Stromal cell of bone marrow (primary cell): ENCODE measurements at regions not wholly inside any gene's neighbourhood (a gene's known extent, or its start where the extent isn't known, plus 50 kb on each side); places are given as distances from the start of the nearest gene placed in this dataset.
"Not testable (repeated sequence)": the region's sequence is repeated elsewhere in the genome, so short reads cannot be mapped to it uniquely, and the experiment has no call there.

Source experiments
- DNase-seq: peaks from one replicate; pipeline ENCODE4 v3.0.0-alpha.2; 2012; ENCODE audit warnings: low read depth

DNA sequence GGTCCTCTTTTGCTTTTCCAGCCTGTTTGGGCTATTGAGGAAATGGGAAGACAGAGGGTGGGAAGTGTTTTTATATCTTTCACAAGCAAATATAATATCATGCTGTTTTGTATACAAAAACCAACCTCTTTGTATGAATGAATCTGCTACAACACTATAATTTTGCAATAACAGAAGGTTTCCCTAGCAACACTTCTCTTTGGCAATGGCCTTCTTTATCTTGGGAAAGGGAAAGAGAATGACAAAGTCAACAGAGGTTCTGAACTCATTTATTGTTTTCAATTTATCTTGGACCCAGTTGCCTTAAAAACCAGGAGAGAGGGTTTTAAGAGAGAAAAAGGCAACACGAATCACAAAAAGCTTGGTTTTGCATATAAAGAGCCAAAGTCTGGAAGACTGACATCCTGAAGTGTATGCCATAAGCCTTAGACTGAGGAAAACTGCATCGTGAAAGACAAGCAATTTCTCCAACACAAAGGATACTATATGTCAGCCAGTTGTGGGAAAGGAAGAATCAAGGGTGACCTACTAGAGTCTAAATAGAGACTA is 121.8 kb upstream of the FAM241A start:
- DNase-seq = peak; percentile 31

DNA sequence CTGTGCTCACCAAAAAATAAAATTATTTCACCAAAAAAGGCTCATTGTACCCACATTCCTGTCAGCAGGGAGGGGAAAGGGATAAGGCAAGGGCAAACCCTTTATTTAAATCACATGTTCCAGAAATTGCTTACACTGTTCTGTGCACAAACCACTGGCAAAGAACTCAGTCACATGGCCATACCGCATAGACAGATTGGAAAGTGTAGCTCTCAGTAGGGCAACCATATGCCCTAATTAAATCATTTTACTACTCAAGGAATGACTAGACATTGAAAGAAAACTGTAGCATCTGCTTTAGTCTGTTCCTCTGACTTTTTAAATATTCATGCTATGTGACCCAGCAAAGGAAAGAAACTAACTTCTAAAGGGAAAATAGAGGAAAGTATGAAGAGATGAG is 119.2 kb upstream of the FAM241A start:
- no peak for DNase-seq

DNA sequence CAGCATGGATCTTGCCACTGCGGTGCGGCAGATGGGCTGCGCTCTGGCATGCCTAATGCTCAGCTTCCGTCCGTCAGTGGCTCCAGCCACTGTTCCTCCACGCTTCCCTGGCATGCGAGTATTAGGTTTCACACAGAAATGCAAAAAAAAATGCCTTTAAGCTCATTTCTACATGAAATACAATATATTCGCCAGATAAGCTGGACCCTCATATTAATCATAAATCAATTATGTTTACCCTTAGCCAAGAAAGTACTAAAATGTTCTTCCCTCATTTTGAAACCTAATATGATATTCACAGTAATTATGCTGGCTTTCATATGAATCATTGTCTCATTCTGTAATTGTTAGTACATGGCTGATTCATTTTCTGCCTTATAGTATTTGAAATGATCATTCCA is 115.5 kb upstream of the FAM241A start:
- DNase-seq = peak; percentile 12

DNA sequence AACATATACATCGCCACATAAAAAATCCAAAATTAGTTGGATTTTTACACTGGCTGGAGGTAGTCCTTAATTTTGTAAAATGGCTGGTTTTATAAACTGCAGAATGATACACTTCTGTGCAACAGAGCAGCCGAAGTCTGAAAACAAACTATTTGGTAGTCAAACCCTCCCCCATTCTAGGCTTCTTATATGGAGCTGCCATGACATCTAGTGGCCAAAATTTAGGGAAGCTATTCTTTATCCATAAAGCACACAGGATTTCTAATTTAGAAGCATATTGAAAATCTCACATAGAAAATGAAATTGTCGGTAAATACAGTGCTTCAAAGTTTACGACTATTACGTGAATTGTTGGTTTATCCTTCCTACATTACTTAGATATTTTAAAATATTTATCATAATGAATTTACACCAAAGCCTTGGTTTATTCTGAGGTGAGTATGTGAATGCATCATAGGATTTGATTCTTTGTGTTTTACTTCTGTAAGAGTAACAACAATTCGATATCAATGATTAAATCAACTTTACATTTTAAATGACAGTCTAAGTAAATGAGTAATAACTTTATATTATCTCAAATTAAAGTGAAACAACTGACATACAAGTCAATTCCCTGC is 113.4 kb upstream of the FAM241A start:
- DNase-seq = peak; percentile 48

GRCh38 chr4:112036886-112037285 is 108.4 kb upstream of the FAM241A start:
- DNase-seq = no peak

GRCh38 chr4:112038861-112039260 is 106.4 kb upstream of the FAM241A start:
- DNase-seq = peak; percentile 41

- DNase-seq = not testable (repeated sequence)
Measured at GRCh38 chr4:112049119-112049518, 96.1 kb upstream of the FAM241A start.

DNA sequence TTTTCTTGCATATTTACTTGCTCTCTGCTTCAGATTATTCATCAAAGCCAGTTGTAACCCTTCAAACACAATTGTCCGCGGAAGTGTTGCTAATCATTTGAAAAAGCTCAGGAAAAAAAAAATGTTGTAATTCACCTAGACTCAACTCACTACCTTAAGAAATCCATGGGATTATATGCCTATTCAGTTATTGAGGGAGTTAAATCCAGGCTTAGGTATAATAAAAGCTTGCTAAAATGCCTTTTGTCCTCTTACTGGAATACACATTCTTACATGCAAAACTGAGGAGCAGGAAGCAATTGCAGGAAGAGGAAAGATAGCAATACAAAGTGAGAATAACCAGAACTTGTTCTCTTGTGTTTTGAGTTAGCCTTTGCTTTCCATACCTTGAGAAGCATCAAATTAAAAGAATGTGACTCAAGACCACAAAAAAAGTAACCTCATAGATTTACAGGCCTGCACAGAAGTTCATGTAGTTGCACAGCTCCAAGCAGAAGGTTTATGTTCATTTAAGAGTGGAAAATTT is 91.4 kb upstream of the FAM241A start:
- no peak for DNase-seq

DNA sequence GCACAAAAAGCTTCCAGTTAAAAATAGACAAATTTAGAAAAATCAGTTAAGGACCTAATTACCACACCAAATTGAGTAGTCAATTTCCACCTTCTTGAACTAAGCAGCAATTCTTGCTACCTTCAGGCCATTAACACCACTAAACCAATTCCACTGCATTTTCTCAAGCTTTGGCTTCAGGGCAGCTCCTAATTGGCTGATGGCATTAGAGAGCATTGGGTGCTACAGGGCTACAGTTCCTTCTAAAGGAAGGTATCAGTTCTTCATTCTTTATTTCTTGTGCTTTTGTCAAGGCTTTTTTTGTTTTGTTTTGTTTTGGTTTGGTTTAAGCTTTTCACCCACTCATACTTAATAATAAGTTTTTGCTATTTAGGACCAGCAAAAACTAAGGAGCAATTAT is 90.2 kb upstream of the FAM241A start:
- no peak for DNase-seq

- DNase-seq = no peak
Measured at GRCh38 chr4:112057470-112057869, 87.8 kb upstream of the FAM241A start.

DNA sequence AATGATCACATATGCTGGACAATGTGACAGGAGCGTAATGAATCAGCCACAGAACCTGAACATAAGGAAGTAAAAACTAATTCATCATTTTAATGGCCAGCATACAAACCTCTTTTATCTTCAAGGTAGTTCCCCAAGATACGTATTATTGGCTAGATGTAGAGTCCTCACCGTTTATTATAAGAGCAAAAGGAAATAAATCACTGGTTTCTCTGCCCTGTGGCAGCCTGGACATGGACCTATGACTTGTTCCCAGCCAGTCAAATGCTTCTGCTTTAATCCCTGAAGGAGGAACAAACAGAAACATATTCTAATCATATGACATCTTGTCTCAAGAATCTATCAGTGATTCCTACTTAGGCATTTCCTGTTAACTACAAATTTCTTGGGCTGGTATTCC is 86.8 kb upstream of the FAM241A start:
- DNase-seq = no peak

DNA sequence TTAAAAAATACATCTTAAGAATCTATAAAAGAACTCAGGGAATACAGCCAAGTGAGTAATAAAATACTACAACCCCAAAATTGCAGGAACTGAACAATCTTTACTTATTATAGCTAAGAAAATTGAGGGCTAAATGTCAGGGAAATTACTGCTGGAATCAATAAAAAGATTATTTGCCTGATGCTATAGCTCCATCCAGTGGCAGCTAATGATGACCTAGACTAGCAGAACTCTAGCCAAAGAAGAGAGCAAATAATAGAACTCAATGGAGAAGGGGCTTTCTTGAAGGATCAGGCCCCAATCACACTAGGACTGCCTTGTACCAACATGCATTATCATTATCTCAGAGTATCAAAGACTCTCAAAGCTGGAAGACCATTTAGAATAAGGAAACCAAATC is 85.0 kb upstream of the FAM241A start:
- DNase-seq = no peak

GRCh38 chr4:112061207-112061817 is 83.9 kb upstream of the FAM241A start:
- no peak for DNase-seq

GRCh38 chr4:112063260-112063659 is 82.0 kb upstream of the FAM241A start:
- DNase-seq = no peak

GRCh38 chr4:112069110-112069509 is 76.1 kb upstream of the FAM241A start:
- DNase-seq = no peak

DNA sequence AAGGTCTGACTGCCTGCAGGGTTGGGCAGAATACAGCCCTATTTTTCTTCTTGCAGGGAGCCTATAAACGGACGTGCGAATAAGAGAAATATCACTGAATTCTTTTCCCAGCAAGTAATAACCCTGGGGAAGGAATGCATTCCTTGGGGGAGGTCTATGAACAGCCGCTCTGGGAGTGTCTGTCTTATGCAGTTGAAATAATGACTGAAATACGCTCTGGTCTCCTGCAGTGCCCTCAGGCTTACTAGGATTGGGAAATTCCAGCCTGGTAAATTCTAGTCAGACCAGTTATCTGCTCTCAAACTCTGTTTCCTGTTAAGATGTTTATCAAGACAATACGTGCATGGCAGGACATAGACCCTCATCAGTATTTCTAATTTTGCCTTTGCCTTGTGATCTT is 72.1 kb upstream of the FAM241A start:
- DNase-seq = no peak

GRCh38 chr4:112075129-112075753 is 70.0 kb upstream of the FAM241A start:
- DNase-seq = peak; percentile 58

DNA sequence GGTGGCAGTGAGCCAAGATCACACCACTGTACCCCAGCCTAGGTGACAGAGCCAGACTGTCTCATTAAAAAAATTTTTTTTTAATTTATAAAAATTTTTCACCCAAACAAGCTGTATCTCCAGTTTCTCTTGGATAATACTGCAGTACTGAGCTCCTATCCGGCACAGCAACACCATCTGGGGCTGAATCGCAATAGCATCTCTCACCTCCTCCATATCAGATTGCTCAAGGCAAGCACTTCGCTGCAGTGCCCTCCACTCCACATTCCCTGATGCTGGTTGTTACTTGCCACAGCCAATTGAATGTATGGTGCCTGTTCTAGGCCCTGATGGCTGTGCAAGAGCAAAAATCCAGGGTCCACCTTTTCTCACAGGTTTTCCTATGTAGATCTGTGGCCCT is 69.3 kb upstream of the FAM241A start:
- DNase-seq = no peak

- no peak for DNase-seq
Measured at GRCh38 chr4:112076919-112077608, 68.2 kb upstream of the FAM241A start.

GRCh38 chr4:112077743-112078142 is 67.5 kb upstream of the FAM241A start:
- no peak for DNase-seq

GRCh38 chr4:112082954-112083586 is 62.2 kb upstream of the FAM241A start:
- peak; percentile 18 for DNase-seq
